ENCODE measurements at regions not wholly inside any gene's neighbourhood (a gene's known extent, or its start where the extent isn't known, plus 50 kb on each side); places are given as distances from the start of the nearest gene placed in this dataset.

GRCh38 chr10:21161090-21161625 lies 264.0 kb upstream of the NEBL start:
- DNase-seq, result no peak

GRCh38 chr10:21160116-21160515 lies 263.0 kb upstream of the NEBL start:
- DNase-seq, result no peak
- no peaks in the 10 kb centered on the region for H3K27me3 ChIP-seq (ENCODE audit: control insufficient read depth, insufficient read depth, low read length)
- peaks cover 2% of the 10 kb centered on the region; the same call in 1 of the 2 replicates for H3K36me3 ChIP-seq (replicated peaks; ENCODE audit: control insufficient read depth, insufficient read depth, low read length)
- no peak overlapping the region for H3K4me3 ChIP-seq (ENCODE audit: insufficient read depth, low read depth, low read length)

More at GRCh38 chr10:21161090-21161625, 264.0 kb upstream of the NEBL start:
- Histone ChIP-seq H3K27me3 (ENCODE audit: control insufficient read depth, insufficient read depth, low read length) (no peaks in the 10 kb centered on the region), H3K4me3 (ENCODE audit: insufficient read depth, low read depth, low read length) (no peak overlapping the region), H3K36me3 (replicated peaks; ENCODE audit: control insufficient read depth, insufficient read depth, low read length) (peaks cover 2% of the 10 kb centered on the region; the same call in 1 of the 2 replicates)

GRCh38 chr10:21159669-21160068 lies 262.6 kb upstream of the NEBL start:
- no peaks in the 10 kb centered on the region for H3K27me3 ChIP-seq (ENCODE audit: control insufficient read depth, insufficient read depth, low read length)
- no peak overlapping the region for H3K4me3 ChIP-seq (ENCODE audit: insufficient read depth, low read depth, low read length)
- peaks cover 2% of the 10 kb centered on the region; the same call in 1 of the 2 replicates for H3K36me3 ChIP-seq (replicated peaks; ENCODE audit: control insufficient read depth, insufficient read depth, low read length)
- DNase-seq, result no peak

- Histone ChIP-seq H3K4me3 (ENCODE audit: insufficient read depth, low read depth, low read length) (no peak overlapping the region), H3K36me3 (replicated peaks; ENCODE audit: control insufficient read depth, insufficient read depth, low read length) (peaks cover 2% of the 10 kb centered on the region; the same call in 1 of the 2 replicates), H3K27me3 (ENCODE audit: control insufficient read depth, insufficient read depth, low read length) (no peaks in the 10 kb centered on the region)
- DNase-seq, result no peak
Observed at GRCh38 chr10:21158301-21158700, 261.2 kb upstream of the NEBL start.

- H3K4me3 ChIP-seq (ENCODE audit: insufficient read depth, low read depth, low read length), result no peak overlapping the region
- H3K27me3 ChIP-seq (ENCODE audit: control insufficient read depth, insufficient read depth, low read length), result no peaks in the 10 kb centered on the region
- H3K36me3 ChIP-seq (replicated peaks; ENCODE audit: control insufficient read depth, insufficient read depth, low read length), result peaks cover 2% of the 10 kb centered on the region; the same call in 1 of the 2 replicates
- no peak for DNase-seq
Observed at GRCh38 chr10:21157664-21158063, 260.6 kb upstream of the NEBL start.

- Histone ChIP-seq H3K36me3 (replicated peaks; ENCODE audit: control insufficient read depth, insufficient read depth, low read length) (no peaks in the 10 kb centered on the region), H3K27me3 (ENCODE audit: control insufficient read depth, insufficient read depth, low read length) (no peaks in the 10 kb centered on the region), H3K4me3 (ENCODE audit: insufficient read depth, low read depth, low read length) (no peak overlapping the region)
- DNase-seq, result no peak
Observed at GRCh38 chr10:21150166-21150565, 253.1 kb upstream of the NEBL start.

- no peak overlapping the region for H3K4me3 ChIP-seq (ENCODE audit: insufficient read depth, low read depth, low read length)
- no peaks in the 10 kb centered on the region for H3K27me3 ChIP-seq (ENCODE audit: control insufficient read depth, insufficient read depth, low read length)
- DNase-seq, result no peak
- no peaks in the 10 kb centered on the region for H3K36me3 ChIP-seq (replicated peaks; ENCODE audit: control insufficient read depth, insufficient read depth, low read length)
Observed at GRCh38 chr10:21146436-21146789, 249.3 kb upstream of the NEBL start.

- Histone ChIP-seq H3K27me3 (ENCODE audit: control insufficient read depth, insufficient read depth, low read length) (no peaks in the 10 kb centered on the region), H3K36me3 (replicated peaks; ENCODE audit: control insufficient read depth, insufficient read depth, low read length) (no peaks in the 10 kb centered on the region), H3K4me3 (ENCODE audit: insufficient read depth, low read depth, low read length) (no peak overlapping the region)
- DNase-seq, result peak; percentile 32
Observed at GRCh38 chr10:21145751-21146435, 248.8 kb upstream of the NEBL start.

GRCh38 chr10:21144047-21144446 lies 246.9 kb upstream of the NEBL start:
- no peak for DNase-seq
- Histone ChIP-seq H3K4me3 (ENCODE audit: insufficient read depth, low read depth, low read length) (no peak overlapping the region), H3K27me3 (ENCODE audit: control insufficient read depth, insufficient read depth, low read length) (no peaks in the 10 kb centered on the region), H3K36me3 (replicated peaks; ENCODE audit: control insufficient read depth, insufficient read depth, low read length) (no peaks in the 10 kb centered on the region)

GRCh38 chr10:21141946-21142492 lies 244.9 kb upstream of the NEBL start:
- DNase-seq, result no peak
- no peak overlapping the region for H3K4me3 ChIP-seq (ENCODE audit: insufficient read depth, low read depth, low read length)
- H3K36me3 ChIP-seq (replicated peaks; ENCODE audit: control insufficient read depth, insufficient read depth, low read length), result no peaks in the 10 kb centered on the region
- no peaks in the 10 kb centered on the region for H3K27me3 ChIP-seq (ENCODE audit: control insufficient read depth, insufficient read depth, low read length)

GRCh38 chr10:21138769-21139340 lies 241.7 kb upstream of the NEBL start:
- DNase-seq, result no peak
- Histone ChIP-seq H3K36me3 (replicated peaks; ENCODE audit: control insufficient read depth, insufficient read depth, low read length) (no peaks in the 10 kb centered on the region), H3K4me3 (ENCODE audit: insufficient read depth, low read depth, low read length) (no peak overlapping the region), H3K27me3 (ENCODE audit: control insufficient read depth, insufficient read depth, low read length) (no peaks in the 10 kb centered on the region)

GRCh38 chr10:21135023-21135931 lies 238.2 kb upstream of the NEBL start:
- no peaks in the 10 kb centered on the region for H3K36me3 ChIP-seq (replicated peaks; ENCODE audit: control insufficient read depth, insufficient read depth, low read length)
- H3K4me3 ChIP-seq (ENCODE audit: insufficient read depth, low read depth, low read length), result no peak overlapping the region
- H3K27me3 ChIP-seq (ENCODE audit: control insufficient read depth, insufficient read depth, low read length), result no peaks in the 10 kb centered on the region
- DNase-seq, result no peak

GRCh38 chr10:21134645-21135022 lies 237.5 kb upstream of the NEBL start:
- Histone ChIP-seq H3K27me3 (ENCODE audit: control insufficient read depth, insufficient read depth, low read length) (no peaks in the 10 kb centered on the region), H3K36me3 (replicated peaks; ENCODE audit: control insufficient read depth, insufficient read depth, low read length) (no peaks in the 10 kb centered on the region), H3K4me3 (ENCODE audit: insufficient read depth, low read depth, low read length) (no peak overlapping the region)
- DNase-seq, result no peak

- no peaks in the 10 kb centered on the region for H3K27me3 ChIP-seq (ENCODE audit: control insufficient read depth, insufficient read depth, low read length)
- no peak overlapping the region for H3K4me3 ChIP-seq (ENCODE audit: insufficient read depth, low read depth, low read length)
- DNase-seq, result no peak
- no peaks in the 10 kb centered on the region for H3K36me3 ChIP-seq (replicated peaks; ENCODE audit: control insufficient read depth, insufficient read depth, low read length)
Observed at GRCh38 chr10:21130683-21131442, 233.8 kb upstream of the NEBL start.

Data from H7 (cell line).